GM18511 (cell line): ENCODE measurements at regions not wholly inside any gene's neighbourhood (a gene's known extent, or its start where the extent isn't known, plus 50 kb on each side); places are given as distances from the start of the nearest gene placed in this dataset.
"Not testable (repeated sequence)": the region's sequence is repeated elsewhere in the genome, so short reads cannot be mapped to it uniquely, and the experiment has no call there.

ENCODE experiments used
- ATAC-seq: cut with Tn5 transposase; IDR thresholded peaks from one replicate; pipeline ENCODE4 v1.9.1; 2021; ENCODE audit warnings: mild to moderate bottlenecking, moderate library complexity; ENCODE audit not compliant: unreplicated experiment

GRCh38 chr4:66340286-66340893, 670.1 kb upstream of the EPHA5 start:
- ATAC-seq: no peak

DNA sequence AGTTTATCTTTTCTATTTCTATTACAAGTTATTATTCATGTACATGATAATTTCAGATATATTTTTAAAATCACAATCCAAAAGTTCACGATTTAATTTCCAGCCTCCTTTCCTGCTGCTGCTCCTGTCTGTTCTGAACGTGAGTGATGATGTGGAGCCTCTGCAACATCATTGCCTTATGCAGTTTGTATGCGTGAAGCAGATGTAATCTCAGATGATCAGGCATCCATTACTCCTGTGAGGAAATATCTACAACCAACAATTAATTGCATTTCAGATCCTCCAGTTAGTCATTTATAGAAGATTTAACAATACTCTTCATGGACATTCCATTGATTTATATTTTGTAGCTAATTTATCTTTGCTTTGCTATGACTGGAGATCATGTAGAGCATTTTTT, 668.7 kb upstream of the EPHA5 start:
- no peak for ATAC-seq

DNA sequence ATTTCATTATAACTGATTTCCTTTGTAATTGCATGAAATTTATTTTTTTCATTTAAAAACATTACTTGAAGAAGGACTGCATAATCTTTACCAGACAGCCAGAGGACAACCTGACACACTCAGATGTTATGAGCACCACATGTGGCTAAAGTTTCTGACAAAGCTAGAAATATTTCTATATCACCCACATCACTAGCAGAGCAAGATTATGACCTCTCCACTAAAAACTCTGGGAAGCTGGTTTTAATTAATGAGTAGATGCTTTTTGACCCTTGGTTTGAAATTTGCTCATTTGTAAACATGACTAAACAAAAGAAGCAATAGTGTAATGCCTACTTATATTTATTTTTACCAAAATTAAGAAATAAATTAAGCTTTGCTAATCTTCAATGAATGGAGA, 661.5 kb upstream of the EPHA5 start:
- no peak for ATAC-seq

- no peak for ATAC-seq
Observed at GRCh38 chr4:66330125-66330524, 659.8 kb upstream of the EPHA5 start.

- ATAC-seq: no peak
Observed at GRCh38 chr4:66328803-66329574, 658.7 kb upstream of the EPHA5 start.

DNA sequence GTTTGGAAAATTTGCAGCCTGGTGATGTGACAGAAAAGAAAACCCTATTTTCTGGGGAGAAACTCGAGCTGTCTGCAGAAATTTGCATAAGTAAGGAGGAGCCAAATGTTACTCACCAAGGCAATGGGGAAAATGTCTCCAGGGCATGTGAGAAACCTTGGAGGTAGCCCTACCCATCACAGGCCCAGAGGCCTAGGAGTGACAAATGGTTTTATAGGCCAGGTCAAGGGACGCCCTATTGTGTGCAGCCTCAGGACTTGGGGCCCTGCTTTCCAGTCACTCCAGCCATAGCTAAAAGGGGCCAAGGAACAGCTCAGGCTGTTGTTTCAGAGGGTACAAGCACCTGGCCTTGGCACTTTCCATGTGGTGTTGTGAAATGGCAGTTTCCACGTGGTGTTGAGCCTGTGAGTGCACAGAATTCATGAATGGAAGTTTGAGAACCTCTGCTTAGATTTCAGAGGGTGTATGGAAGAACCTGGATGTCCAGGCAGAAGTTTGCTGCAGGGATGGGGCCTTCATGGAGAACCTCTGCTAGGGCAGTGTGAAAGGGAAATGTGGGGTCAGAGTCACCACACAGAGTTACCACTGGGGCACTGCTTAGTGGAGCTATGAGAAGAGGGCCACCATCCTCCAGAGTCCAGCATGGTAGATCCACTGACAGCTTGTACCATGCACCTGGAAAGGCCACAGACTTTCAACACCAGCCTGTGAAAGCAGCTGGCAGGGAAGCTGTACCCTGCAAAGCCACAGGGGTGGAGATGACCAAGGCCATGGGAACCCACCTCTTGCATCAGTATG, 637.6 kb upstream of the EPHA5 start:
- no peak for ATAC-seq

DNA sequence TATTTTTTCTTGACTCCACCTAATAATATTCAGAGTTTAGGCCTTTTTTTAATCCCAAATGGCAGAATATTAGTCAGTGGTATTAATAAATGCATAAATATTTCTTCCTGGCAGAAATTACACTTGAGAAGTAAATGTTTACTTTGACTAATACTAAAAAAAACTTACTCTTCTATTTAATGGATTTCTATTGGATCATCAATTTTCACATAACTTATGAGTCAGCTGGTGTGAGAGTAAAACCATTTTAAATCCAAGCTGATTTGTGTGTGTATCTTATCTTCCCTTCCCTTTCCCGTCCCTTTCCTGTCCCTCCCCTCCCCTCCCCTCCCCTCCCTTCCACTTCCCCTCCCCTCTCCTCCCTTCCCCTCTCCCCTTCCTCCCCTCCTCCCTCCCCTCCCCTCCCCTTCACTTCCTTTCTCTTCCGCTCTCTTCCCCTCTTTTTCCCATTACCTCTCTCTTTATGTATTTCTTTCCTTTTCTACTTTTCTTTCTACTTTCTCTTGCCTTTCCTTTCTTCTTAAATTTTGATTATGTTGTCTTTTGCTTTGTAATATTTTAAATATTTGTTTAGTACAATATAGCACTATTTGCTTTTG, 630.1 kb upstream of the EPHA5 start:
- ATAC-seq: no peak

DNA sequence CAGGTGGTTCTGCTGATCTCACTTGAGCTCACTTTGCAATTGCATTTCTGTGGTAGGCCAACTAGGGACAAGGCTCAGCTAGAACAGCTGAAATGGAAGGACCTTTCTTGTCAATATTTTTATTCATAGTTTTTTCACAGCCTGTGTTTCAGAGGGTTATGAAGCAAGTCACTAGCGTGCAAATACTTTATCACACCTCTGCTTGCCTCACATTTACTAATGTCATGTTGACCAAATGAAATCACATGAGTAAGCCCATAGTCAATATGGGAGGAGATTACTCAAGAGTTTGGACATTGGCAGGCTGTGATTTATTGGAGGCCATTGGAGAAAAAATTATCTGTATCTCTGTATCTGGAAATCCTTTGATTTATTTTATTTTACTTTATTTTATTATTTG, 628.3 kb upstream of the EPHA5 start:
- ATAC-seq: no peak

- no peak for ATAC-seq
Observed at GRCh38 chr4:66297703-66298102, 627.4 kb upstream of the EPHA5 start.

- no peak for ATAC-seq
Observed at GRCh38 chr4:66294638-66295037, 624.3 kb upstream of the EPHA5 start.

DNA sequence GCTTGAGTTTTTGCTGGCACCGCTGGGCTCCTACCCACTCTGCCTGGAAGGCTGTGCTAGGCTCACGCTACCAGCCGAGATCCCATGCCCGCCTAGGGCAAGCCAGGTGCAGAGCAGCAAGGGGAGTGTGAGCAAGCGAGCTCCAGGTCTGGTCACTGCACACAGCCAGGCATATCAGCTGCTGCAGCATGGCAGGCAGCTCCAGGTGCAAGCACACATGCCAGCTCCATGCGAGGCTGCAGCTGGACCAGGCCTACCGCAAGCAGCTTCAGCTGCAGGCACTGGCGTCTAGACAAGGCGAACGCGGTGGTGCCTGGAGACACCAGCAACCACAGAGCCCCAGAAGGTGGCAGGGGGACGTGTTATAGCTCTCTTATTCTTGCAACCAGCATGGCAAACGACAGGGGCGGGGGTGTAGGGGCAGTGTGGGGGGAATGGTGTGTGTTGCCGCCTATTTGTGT, 614.7 kb upstream of the EPHA5 start:
- ATAC-seq: no peak

DNA sequence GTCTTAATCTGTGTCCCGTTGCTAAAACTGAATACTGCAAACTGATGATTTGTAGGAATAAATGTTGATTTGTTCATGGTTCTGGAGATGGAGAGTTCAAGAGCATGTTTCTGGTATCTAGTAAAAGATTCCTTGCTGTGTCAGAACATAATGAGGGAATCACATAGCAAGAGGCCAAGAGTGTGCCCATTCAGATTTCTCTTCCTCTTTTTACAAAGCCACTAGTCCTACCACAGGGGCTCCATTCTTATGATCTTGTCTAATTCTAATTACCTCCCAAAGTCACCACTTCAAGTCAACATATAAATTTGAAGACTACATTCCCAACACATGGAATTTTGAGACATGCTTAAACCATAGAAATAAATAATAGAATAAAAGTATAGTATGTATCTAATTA, 608.8 kb upstream of the EPHA5 start:
- ATAC-seq: no peak

GRCh38 chr4:66275411-66276038, 605.2 kb upstream of the EPHA5 start:
- no peak for ATAC-seq

GRCh38 chr4:66273110-66273509, 602.8 kb upstream of the EPHA5 start:
- ATAC-seq: no peak

- ATAC-seq: not testable (repeated sequence)
Observed at GRCh38 chr4:66270356-66270755, 600.1 kb upstream of the EPHA5 start.

DNA sequence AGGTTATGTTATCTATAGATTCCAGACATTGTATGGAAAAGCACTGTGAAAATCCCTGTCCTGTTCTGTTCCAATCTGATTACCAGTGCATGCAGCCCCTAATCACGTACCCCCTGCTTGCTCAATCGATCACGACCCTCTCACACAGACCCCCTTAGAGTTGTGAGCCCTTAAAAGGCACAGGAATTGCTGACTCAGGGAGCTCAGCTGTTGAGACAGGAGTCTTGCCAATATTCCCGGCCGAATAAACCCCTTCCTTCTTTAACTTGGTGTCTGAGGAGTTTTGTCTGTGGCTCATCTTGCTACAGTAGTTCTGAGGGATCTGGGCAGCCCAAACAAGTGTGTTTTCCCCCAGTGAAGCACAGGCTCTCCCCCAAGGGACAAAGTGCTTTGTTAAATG, 596.3 kb upstream of the EPHA5 start:
- not testable (repeated sequence) for ATAC-seq

DNA sequence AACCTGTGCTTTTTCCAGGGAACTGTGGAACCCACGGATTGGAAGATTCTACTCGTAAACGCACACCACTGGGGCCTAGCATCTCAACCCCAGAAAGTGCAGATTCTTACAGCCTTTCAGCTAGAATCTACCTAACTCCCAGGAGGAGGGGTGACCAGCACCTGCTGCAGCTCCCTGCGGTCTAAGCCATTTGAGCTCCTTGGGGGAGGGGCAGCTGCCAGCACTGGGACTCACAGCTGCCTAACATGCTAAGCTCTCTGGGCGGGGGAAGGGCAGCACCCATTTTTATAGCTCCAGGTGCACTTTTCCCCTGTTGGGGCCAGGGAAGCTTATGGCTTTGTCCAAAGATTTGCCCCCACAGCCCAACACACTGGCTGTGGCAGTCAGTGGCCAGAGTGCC, 595.7 kb upstream of the EPHA5 start:
- no peak for ATAC-seq

- ATAC-seq: no peak
Observed at GRCh38 chr4:66252291-66252690, 582.0 kb upstream of the EPHA5 start.

DNA sequence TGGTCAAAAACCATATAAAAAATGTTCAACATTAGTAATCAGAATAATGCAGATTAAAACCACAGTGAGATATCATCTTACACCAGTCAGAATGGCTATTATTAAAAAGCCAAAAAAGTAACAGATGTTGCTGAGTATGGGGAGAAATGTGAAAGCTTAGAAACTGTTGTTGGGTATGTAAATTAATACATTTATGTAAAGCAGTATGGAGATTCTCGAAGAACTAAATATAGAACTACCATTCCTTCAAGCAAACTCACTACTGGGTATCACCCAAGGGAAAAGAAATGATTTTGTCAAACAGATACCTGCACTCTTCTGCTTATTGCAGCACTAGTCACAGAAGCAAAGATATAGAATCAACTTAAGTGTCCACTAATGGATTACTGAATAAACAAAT, 576.4 kb upstream of the EPHA5 start:
- ATAC-seq: no peak

DNA sequence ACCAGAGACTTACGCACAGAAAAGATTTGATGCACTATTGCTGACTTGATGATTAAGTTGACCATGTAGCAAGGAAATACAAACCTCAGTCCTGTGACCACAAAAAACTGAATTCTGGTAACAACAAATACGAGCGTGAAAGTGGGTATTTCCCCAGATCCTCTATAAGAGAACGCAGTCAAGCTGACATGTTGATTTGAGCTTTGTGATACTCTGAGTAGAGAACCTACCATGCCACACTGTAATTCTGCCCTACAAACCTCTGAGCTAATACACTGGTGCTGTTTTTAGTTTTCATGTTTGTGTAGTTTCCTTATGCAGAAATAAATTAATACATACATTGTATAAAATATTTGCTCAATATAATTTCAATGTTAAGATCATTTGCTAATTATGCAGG, 565.6 kb upstream of the EPHA5 start:
- ATAC-seq: no peak

DNA sequence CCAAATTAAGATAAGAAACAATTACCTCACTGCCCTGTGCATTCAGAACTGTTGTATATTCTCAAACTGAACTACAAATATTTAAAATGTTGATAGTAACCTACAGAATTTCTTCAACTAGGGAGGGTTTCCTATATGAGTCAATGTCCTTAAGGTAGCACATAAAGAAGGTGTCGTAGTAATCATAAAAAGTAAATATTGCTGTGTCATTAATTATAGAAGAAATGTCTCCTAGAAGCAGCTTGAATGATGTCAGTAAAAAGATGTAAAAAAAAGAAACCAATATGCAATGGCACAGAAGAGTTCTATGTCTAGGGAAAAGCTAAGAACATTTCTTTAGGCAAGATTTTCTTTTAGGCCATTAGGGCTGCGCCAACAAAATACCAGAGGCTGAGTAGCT, 559.6 kb upstream of the EPHA5 start:
- no peak for ATAC-seq
